ENCODE measurements at regions not wholly inside any gene's neighbourhood (a gene's known extent, or its start where the extent isn't known, plus 50 kb on each side); places are given as distances from the start of the nearest gene placed in this dataset.

GRCh38 chr4:19722404-19722803 lies 529.3 kb upstream of the SLIT2 start:
- no peak for DNase-seq

GRCh38 chr4:19721587-19721986 lies 530.1 kb upstream of the SLIT2 start:
- no peak for DNase-seq

GRCh38 chr4:19720610-19721009 lies 531.1 kb upstream of the SLIT2 start:
- no peak for DNase-seq

GRCh38 chr4:19720190-19720589 lies 531.5 kb upstream of the SLIT2 start:
- no peak for DNase-seq

- DNase-seq, result no peak
Observed at GRCh38 chr4:19711871-19712270, 539.8 kb upstream of the SLIT2 start.

GRCh38 chr4:19707876-19708275 lies 543.8 kb upstream of the SLIT2 start:
- no peak for DNase-seq

- DNase-seq, result no peak
Observed at GRCh38 chr4:19703391-19703790, 548.3 kb upstream of the SLIT2 start.

- no peak for DNase-seq
Observed at GRCh38 chr4:19700992-19701391, 550.7 kb upstream of the SLIT2 start.

GRCh38 chr4:19698961-19699360 lies 552.7 kb upstream of the SLIT2 start:
- DNase-seq, result no peak

GRCh38 chr4:19694812-19695211 lies 556.9 kb upstream of the SLIT2 start:
- DNase-seq, result peak in 1 of 58 donors; percentile 0

GRCh38 chr4:19693936-19694570 lies 557.7 kb upstream of the SLIT2 start:
- DNase-seq, result no peak

- no peak for DNase-seq
Observed at GRCh38 chr4:19689511-19689910, 562.2 kb upstream of the SLIT2 start.

GRCh38 chr4:19686456-19686855 lies 565.2 kb upstream of the SLIT2 start:
- DNase-seq, result no peak

- no peak for DNase-seq
Observed at GRCh38 chr4:19684084-19684483, 567.6 kb upstream of the SLIT2 start.

- no peak for DNase-seq
Observed at GRCh38 chr4:19683426-19683825, 568.3 kb upstream of the SLIT2 start.

GRCh38 chr4:19677211-19677610 lies 574.5 kb upstream of the SLIT2 start:
- no peak for DNase-seq

GRCh38 chr4:19675172-19675811 lies 576.4 kb upstream of the SLIT2 start:
- DNase-seq, result peak in 24 of 58 donors; percentile 0 to 51 (median 12)

GRCh38 chr4:19659101-19659500 lies 592.6 kb upstream of the SLIT2 start:
- no peak for DNase-seq

- DNase-seq, result no peak
Observed at GRCh38 chr4:19657856-19658255, 593.8 kb upstream of the SLIT2 start.

GRCh38 chr4:19655666-19656065 lies 596.0 kb upstream of the SLIT2 start:
- no peak for DNase-seq

GRCh38 chr4:19650903-19651864 lies 600.5 kb upstream of the SLIT2 start:
- DNase-seq, result no peak

GRCh38 chr4:19645589-19645988 lies 606.1 kb upstream of the SLIT2 start:
- DNase-seq, result no peak

Measured in anterior cingulate cortex (tissue), 58 donors.